ENCODE measurements at regions not wholly inside any gene's neighbourhood (a gene's known extent, or its start where the extent isn't known, plus 50 kb on each side); places are given as distances from the start of the nearest gene placed in this dataset.

DNA sequence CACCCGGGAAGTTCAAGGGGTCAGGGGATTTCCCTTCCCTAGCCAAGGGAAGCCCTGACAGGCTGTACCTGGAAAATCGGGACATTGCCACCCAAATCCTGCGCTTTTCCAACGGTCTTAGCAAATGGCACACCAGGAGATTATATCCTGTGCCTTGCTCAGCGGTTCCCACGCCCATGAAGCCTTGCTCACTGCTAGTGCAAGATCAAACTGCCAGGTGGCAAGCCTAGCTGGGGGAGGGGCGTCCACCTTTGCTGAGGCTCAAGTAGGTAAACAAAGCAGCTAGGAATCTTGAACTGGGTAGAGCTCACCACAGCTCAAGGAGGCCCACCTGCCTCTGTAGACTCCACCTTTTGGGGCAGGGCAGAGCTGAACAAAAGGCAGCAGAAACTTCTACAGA lies 1794.5 kb downstream of the PCDH9 start:
- TF ChIP-seq, protein P1, sequence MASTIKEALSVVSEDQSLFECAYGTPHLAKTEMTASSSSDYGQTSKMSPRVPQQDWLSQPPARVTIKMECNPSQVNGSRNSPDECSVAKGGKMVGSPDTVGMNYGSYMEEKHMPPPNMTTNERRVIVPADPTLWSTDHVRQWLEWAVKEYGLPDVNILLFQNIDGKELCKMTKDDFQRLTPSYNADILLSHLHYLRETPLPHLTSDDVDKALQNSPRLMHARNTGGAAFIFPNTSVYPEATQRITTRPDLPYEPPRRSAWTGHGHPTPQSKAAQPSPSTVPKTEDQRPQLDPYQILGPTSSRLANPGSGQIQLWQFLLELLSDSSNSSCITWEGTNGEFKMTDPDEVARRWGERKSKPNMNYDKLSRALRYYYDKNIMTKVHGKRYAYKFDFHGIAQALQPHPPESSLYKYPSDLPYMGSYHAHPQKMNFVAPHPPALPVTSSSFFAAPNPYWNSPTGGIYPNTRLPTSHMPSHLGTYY (CRISPR knock-in tag; IDR thresholded peaks at IDR 0.05), result no peak
- TF ChIP-seq, protein P2, sequence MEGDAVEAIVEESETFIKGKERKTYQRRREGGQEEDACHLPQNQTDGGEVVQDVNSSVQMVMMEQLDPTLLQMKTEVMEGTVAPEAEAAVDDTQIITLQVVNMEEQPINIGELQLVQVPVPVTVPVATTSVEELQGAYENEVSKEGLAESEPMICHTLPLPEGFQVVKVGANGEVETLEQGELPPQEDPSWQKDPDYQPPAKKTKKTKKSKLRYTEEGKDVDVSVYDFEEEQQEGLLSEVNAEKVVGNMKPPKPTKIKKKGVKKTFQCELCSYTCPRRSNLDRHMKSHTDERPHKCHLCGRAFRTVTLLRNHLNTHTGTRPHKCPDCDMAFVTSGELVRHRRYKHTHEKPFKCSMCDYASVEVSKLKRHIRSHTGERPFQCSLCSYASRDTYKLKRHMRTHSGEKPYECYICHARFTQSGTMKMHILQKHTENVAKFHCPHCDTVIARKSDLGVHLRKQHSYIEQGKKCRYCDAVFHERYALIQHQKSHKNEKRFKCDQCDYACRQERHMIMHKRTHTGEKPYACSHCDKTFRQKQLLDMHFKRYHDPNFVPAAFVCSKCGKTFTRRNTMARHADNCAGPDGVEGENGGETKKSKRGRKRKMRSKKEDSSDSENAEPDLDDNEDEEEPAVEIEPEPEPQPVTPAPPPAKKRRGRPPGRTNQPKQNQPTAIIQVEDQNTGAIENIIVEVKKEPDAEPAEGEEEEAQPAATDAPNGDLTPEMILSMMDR (IDR thresholded peaks at IDR 0.05), result no peak
- no peak for TF ChIP-seq PRRX2 (CRISPR knock-in tag; IDR thresholded peaks at IDR 0.05)
- TF ChIP-seq, protein P3, sequence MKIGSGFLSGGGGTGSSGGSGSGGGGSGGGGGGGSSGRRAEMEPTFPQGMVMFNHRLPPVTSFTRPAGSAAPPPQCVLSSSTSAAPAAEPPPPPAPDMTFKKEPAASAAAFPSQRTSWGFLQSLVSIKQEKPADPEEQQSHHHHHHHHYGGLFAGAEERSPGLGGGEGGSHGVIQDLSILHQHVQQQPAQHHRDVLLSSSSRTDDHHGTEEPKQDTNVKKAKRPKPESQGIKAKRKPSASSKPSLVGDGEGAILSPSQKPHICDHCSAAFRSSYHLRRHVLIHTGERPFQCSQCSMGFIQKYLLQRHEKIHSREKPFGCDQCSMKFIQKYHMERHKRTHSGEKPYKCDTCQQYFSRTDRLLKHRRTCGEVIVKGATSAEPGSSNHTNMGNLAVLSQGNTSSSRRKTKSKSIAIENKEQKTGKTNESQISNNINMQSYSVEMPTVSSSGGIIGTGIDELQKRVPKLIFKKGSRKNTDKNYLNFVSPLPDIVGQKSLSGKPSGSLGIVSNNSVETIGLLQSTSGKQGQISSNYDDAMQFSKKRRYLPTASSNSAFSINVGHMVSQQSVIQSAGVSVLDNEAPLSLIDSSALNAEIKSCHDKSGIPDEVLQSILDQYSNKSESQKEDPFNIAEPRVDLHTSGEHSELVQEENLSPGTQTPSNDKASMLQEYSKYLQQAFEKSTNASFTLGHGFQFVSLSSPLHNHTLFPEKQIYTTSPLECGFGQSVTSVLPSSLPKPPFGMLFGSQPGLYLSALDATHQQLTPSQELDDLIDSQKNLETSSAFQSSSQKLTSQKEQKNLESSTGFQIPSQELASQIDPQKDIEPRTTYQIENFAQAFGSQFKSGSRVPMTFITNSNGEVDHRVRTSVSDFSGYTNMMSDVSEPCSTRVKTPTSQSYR (CRISPR knock-in tag; IDR thresholded peaks at IDR 0.05), result no peak
- TF ChIP-seq, protein P4, sequence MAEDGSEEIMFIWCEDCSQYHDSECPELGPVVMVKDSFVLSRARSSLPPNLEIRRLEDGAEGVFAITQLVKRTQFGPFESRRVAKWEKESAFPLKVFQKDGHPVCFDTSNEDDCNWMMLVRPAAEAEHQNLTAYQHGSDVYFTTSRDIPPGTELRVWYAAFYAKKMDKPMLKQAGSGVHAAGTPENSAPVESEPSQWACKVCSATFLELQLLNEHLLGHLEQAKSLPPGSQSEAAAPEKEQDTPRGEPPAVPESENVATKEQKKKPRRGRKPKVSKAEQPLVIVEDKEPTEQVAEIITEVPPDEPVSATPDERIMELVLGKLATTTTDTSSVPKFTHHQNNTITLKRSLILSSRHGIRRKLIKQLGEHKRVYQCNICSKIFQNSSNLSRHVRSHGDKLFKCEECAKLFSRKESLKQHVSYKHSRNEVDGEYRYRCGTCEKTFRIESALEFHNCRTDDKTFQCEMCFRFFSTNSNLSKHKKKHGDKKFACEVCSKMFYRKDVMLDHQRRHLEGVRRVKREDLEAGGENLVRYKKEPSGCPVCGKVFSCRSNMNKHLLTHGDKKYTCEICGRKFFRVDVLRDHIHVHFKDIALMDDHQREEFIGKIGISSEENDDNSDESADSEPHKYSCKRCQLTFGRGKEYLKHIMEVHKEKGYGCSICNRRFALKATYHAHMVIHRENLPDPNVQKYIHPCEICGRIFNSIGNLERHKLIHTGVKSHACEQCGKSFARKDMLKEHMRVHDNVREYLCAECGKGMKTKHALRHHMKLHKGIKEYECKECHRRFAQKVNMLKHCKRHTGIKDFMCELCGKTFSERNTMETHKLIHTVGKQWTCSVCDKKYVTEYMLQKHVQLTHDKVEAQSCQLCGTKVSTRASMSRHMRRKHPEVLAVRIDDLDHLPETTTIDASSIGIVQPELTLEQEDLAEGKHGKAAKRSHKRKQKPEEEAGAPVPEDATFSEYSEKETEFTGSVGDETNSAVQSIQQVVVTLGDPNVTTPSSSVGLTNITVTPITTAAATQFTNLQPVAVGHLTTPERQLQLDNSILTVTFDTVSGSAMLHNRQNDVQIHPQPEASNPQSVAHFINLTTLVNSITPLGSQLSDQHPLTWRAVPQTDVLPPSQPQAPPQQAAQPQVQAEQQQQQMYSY (CRISPR knock-in tag; IDR thresholded peaks at IDR 0.05), result no peak
- TF ChIP-seq NR2C2 (CRISPR knock-in tag; IDR thresholded peaks at IDR 0.05), result no peak
- TF ChIP-seq, protein P5, sequence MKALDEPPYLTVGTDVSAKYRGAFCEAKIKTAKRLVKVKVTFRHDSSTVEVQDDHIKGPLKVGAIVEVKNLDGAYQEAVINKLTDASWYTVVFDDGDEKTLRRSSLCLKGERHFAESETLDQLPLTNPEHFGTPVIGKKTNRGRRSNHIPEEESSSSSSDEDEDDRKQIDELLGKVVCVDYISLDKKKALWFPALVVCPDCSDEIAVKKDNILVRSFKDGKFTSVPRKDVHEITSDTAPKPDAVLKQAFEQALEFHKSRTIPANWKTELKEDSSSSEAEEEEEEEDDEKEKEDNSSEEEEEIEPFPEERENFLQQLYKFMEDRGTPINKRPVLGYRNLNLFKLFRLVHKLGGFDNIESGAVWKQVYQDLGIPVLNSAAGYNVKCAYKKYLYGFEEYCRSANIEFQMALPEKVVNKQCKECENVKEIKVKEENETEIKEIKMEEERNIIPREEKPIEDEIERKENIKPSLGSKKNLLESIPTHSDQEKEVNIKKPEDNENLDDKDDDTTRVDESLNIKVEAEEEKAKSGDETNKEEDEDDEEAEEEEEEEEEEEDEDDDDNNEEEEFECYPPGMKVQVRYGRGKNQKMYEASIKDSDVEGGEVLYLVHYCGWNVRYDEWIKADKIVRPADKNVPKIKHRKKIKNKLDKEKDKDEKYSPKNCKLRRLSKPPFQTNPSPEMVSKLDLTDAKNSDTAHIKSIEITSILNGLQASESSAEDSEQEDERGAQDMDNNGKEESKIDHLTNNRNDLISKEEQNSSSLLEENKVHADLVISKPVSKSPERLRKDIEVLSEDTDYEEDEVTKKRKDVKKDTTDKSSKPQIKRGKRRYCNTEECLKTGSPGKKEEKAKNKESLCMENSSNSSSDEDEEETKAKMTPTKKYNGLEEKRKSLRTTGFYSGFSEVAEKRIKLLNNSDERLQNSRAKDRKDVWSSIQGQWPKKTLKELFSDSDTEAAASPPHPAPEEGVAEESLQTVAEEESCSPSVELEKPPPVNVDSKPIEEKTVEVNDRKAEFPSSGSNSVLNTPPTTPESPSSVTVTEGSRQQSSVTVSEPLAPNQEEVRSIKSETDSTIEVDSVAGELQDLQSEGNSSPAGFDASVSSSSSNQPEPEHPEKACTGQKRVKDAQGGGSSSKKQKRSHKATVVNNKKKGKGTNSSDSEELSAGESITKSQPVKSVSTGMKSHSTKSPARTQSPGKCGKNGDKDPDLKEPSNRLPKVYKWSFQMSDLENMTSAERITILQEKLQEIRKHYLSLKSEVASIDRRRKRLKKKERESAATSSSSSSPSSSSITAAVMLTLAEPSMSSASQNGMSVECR (CRISPR knock-in tag; IDR thresholded peaks at IDR 0.05; ENCODE audit: borderline replicate concordance), result no peak
- TF ChIP-seq NFE2L1 (CRISPR knock-in tag; IDR thresholded peaks at IDR 0.05), result no peak
- TF ChIP-seq GABPB1 (CRISPR knock-in tag; IDR thresholded peaks at IDR 0.05), result no peak
- no peak for TF ChIP-seq ZNF138 (CRISPR knock-in tag; conservative IDR thresholded peaks at IDR 0.05)
- TF ChIP-seq, protein P6, sequence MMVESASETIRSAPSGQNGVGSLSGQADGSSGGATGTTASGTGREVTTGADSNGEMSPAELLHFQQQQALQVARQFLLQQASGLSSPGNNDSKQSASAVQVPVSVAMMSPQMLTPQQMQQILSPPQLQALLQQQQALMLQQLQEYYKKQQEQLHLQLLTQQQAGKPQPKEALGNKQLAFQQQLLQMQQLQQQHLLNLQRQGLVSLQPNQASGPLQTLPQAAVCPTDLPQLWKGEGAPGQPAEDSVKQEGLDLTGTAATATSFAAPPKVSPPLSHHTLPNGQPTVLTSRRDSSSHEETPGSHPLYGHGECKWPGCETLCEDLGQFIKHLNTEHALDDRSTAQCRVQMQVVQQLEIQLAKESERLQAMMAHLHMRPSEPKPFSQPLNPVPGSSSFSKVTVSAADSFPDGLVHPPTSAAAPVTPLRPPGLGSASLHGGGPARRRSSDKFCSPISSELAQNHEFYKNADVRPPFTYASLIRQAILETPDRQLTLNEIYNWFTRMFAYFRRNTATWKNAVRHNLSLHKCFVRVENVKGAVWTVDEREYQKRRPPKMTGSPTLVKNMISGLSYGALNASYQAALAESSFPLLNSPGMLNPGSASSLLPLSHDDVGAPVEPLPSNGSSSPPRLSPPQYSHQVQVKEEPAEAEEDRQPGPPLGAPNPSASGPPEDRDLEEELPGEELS (CRISPR knock-in tag; IDR thresholded peaks at IDR 0.05), result no peak
- TF ChIP-seq, protein P7, sequence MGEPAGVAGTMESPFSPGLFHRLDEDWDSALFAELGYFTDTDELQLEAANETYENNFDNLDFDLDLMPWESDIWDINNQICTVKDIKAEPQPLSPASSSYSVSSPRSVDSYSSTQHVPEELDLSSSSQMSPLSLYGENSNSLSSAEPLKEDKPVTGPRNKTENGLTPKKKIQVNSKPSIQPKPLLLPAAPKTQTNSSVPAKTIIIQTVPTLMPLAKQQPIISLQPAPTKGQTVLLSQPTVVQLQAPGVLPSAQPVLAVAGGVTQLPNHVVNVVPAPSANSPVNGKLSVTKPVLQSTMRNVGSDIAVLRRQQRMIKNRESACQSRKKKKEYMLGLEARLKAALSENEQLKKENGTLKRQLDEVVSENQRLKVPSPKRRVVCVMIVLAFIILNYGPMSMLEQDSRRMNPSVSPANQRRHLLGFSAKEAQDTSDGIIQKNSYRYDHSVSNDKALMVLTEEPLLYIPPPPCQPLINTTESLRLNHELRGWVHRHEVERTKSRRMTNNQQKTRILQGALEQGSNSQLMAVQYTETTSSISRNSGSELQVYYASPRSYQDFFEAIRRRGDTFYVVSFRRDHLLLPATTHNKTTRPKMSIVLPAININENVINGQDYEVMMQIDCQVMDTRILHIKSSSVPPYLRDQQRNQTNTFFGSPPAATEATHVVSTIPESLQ (CRISPR knock-in tag; IDR thresholded peaks at IDR 0.05), result no peak
- TF ChIP-seq KAT7 (CRISPR knock-in tag; IDR thresholded peaks at IDR 0.05; ENCODE audit: borderline replicate concordance), result no peak
